Panc1 (cell line): ENCODE measurements at regions not wholly inside any gene's neighbourhood (a gene's known extent, or its start where the extent isn't known, plus 50 kb on each side); places are given as distances from the start of the nearest gene placed in this dataset.

Experiments used
- POLR2AphosphoS5 ChIP-seq: IDR thresholded peaks from 2 replicates; pipeline ENCODE4 v1.6.1; 2012; ENCODE audit warnings: mild to moderate bottlenecking, low read depth, low read length, moderate library complexity
- REST ChIP-seq, 2 experiments: IDR thresholded peaks; 2 replicates each; pipeline ENCODE4 v1.6.1; 2011 to 2012; ENCODE audit warnings: low read depth in 2 of 2, control low read depth in 1 of 2, low read length in 1 of 2, mild to moderate bottlenecking in 1 of 2, moderate library complexity in 1 of 2; ENCODE audit not compliant: insufficient read depth in 1 of 2
- SIN3A ChIP-seq: IDR thresholded peaks from 2 replicates; pipeline ENCODE4 v1.6.1; 2012; ENCODE audit warnings: low read depth, mild to moderate bottlenecking, low read length, moderate library complexity, borderline replicate concordance; ENCODE audit not compliant: insufficient read depth
- TF ChIP-seq, protein P1 (sequence below): fragments of 450-650 bp; IDR thresholded peaks from 2 replicates; pipeline ENCODE4 v1.5.1; 2017; ENCODE audit warnings: mild to moderate bottlenecking

DNA sequence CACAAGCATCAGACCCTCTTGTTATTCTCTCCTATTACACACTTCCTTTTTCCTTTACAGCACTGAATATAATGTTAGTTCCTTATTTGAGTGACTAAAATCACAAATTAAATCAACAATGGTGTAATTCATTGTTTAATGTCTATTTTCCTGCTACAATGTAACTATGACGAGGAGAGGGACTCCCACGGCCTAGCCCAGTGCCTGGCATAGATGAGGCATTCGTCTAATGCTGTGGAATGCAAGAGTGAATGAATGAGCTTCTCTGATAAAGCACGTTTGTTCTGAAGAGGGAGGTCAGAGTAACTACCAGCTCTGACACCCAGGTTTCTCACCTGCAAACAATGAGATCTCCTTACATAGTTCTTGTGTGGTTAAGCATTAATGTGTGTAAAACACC is 479.4 kb downstream of the OMA1 start:
- TF ChIP-seq, protein P1, sequence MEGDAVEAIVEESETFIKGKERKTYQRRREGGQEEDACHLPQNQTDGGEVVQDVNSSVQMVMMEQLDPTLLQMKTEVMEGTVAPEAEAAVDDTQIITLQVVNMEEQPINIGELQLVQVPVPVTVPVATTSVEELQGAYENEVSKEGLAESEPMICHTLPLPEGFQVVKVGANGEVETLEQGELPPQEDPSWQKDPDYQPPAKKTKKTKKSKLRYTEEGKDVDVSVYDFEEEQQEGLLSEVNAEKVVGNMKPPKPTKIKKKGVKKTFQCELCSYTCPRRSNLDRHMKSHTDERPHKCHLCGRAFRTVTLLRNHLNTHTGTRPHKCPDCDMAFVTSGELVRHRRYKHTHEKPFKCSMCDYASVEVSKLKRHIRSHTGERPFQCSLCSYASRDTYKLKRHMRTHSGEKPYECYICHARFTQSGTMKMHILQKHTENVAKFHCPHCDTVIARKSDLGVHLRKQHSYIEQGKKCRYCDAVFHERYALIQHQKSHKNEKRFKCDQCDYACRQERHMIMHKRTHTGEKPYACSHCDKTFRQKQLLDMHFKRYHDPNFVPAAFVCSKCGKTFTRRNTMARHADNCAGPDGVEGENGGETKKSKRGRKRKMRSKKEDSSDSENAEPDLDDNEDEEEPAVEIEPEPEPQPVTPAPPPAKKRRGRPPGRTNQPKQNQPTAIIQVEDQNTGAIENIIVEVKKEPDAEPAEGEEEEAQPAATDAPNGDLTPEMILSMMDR, result no peak
- TF ChIP-seq REST (IDR thresholded peaks at IDR 0.05; ENCODE audit: insufficient read depth in 1 of 2, low read depth in 2 of 2, low read length in 1 of 2) (no peak), POLR2AphosphoS5 (no peak), SIN3A (no peak)
